SJSA1 (cell line): ENCODE measurements at regions not wholly inside any gene's neighbourhood (a gene's known extent, or its start where the extent isn't known, plus 50 kb on each side); places are given as distances from the start of the nearest gene placed in this dataset.
"Not testable (repeated sequence)": the region's sequence is repeated elsewhere in the genome, so short reads cannot be mapped to it uniquely, and the experiment has no call there.

Source experiments
- DNase-seq, 2 experiments: peaks; one replicate each; pipeline ENCODE4 v3.0.0-alpha.2; 2015 to 2020; ENCODE audit warnings: low spot score in 2 of 2, low read depth in 1 of 2
- H3K27ac ChIP-seq: fragments of 250-450 bp; sonication (Bioruptor Pico); 2 replicates; pipeline ENCODE4 v1.5.1; 2020; ENCODE audit warnings: mild to moderate bottlenecking, moderate library complexity
- H3K27me3 ChIP-seq: fragments of 250-450 bp; sonication (Bioruptor Pico); replicated peaks from 2 replicates; pipeline ENCODE4 v1.5.1; 2020; ENCODE audit warnings: mild to moderate bottlenecking, moderate library complexity
- H3K36me3 ChIP-seq: fragments of 250-450 bp; sonication (Bioruptor Pico); 2 replicates; pipeline ENCODE4 v1.5.1; 2020; ENCODE audit warnings: mild to moderate bottlenecking
- H3K4me1 ChIP-seq: fragments of 250-450 bp; sonication (Bioruptor Pico); replicated peaks from 2 replicates; pipeline ENCODE4 v1.6.1; 2021; ENCODE audit warnings: mild to moderate bottlenecking
- H3K4me3 ChIP-seq: fragments of 250-450 bp; sonication (Bioruptor Pico); 2 replicates; pipeline ENCODE4 v1.5.1; 2020; ENCODE audit warnings: mild to moderate bottlenecking
- H3K9me3 ChIP-seq: fragments of 250-450 bp; sonication (Bioruptor Pico); replicated peaks from 2 replicates; pipeline ENCODE4 v1.5.1; 2020; ENCODE audit warnings: mild to moderate bottlenecking

DNA sequence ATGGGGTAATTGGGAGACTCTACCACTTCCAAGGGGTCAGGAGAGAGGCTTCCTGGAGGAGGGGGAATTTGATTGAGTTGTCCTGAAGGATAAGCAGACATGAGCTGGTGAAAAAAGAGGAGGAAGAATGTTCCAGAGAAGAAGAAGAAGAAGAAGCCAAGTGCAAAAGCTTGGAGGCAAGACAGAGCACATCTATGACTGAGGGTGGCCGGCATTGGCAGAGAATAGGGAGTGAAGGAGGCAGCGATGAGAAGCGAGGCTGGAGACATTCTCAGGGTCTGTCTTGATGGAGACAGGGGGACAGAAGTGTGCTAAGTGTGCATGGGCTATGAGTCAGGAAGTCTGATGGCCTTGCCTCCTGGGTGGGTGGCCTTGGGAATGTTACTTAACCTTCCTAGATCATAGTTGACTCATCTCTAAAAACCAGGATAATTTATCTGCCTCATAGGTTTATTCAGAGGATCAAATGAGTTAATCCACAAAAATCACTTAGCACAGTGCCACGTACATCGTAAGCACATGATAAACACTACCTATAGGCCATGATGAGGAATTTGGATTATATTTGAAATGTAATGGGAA lies 171.7 kb downstream of the ABCC12 start:
- H3K4me3 ChIP-seq = no peak overlapping the region
- no peaks in the 10 kb centered on the region for H3K4me1 ChIP-seq
- H3K36me3 ChIP-seq = no peaks in the 10 kb centered on the region
- no peak overlapping the region for H3K27ac ChIP-seq
- peak in 1 of 2 experiments; percentile 15 for DNase-seq
- H3K27me3 ChIP-seq = no peaks in the 10 kb centered on the region
- no peaks in the 10 kb centered on the region for H3K9me3 ChIP-seq

DNA sequence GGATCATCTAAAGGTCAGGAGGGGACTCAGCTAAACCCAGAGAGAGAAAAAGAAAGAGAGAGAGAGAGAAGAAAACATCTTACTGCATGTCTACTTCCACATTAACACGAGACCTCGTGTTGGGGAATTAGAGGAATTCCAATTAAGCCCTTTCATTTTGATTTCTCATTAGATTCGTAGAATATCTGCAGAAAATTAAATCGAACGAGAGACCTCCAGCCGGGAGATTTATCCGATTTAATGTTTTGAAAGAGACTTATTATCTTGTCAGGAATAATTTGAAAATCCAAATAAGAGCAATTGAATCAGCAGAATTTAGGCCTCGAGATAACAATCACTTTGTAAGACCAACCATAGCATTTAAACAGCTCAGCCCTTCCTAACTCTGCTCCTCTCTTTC lies 175.6 kb downstream of the ABCC12 start:
- Histone ChIP-seq H3K36me3 (no peaks in the 10 kb centered on the region), H3K4me3 (no peak overlapping the region), H3K27ac (no peak overlapping the region), H3K9me3 (no peaks in the 10 kb centered on the region), H3K27me3 (no peaks in the 10 kb centered on the region), H3K4me1 (no peaks in the 10 kb centered on the region)
- DNase-seq = no peak

DNA sequence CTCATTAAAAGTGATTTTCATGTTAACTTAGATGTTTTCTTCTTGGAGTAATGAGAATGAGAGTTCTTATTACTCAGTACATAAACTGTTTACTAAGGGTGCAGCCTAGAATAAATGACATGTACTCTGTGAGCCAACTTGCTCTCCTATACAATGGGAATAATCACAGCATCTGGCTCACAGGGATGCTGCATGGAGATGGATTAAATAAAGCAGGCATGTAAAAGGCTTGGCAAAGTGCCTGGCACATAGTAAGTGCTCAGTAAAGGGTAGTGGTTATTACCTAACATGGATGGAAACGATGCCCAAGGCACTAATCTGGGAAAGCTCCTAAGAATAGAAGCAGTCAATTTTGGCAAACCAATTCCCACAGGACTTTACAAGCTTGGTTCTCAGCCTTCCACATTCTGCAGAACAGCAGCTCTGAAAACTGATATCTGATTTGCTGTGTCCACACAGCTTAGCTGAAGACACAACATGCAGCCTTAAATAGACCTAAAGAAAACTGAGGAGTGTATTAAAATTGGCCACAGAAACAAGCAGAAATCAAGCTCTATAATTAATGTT lies 176.1 kb downstream of the ABCC12 start:
- Histone ChIP-seq H3K36me3 (no peaks in the 10 kb centered on the region), H3K4me1 (no peaks in the 10 kb centered on the region), H3K9me3 (no peaks in the 10 kb centered on the region), H3K27me3 (no peaks in the 10 kb centered on the region), H3K4me3 (no peak overlapping the region), H3K27ac (no peak overlapping the region)
- no peak for DNase-seq

DNA sequence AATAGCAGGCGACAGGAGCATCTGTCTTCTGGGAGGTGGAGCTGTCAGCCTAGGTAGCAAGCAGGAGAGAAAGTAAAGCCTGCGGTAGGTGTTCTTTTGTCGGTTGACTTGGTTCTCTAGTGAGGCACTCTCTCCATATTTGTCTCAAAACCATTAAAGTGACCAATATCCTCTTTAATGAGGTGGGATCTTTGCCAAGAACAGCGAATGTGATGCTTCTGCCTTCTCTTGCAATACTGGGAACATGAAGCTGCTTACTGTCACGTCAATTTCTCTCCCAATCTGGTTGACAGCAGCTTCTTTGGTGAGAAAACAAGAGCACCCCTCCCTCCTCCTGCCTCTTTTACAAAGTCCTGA lies 176.7 kb downstream of the ABCC12 start:
- Histone ChIP-seq H3K27me3 (no peaks in the 10 kb centered on the region), H3K27ac (no peak overlapping the region), H3K9me3 (no peaks in the 10 kb centered on the region), H3K4me1 (no peaks in the 10 kb centered on the region), H3K36me3 (no peaks in the 10 kb centered on the region), H3K4me3 (no peak overlapping the region)
- no peak for DNase-seq

DNA sequence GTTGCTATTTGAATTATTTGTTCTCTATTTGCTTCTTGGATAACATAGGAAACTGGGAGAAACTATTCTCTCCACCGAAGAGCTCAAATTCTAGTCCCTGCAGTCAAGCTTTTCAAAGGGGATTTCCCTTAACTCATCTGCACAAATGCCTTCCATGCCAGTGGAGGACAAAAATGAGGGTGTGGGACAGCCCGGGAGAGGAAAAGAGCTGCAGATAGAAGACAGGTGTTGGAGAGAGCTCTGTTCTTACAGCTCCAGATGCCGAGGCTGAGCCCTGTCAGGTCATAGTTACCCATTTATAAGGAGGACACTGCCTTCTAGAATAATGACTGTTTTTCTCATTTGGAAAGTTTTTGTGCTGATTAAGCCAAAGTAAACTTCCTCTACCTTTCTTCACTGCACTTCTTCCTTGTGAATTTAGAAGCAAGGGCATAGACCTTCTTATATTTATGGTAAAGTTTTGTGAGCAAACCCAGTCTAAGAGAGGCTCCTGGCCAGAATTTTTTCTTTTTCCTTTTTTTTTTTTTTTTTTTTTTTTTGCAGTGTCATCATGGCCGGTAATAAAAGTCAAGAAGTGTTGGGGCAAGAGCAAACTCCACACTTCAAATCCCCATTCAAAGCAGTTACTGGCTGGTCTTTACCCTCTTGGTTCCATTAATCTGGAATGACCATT lies 177.2 kb downstream of the ABCC12 start:
- no peaks in the 10 kb centered on the region for H3K36me3 ChIP-seq
- no peak for DNase-seq
- no peaks in the 10 kb centered on the region for H3K4me1 ChIP-seq
- H3K4me3 ChIP-seq = no peak overlapping the region
- H3K9me3 ChIP-seq = no peaks in the 10 kb centered on the region
- no peak overlapping the region for H3K27ac ChIP-seq
- H3K27me3 ChIP-seq = no peaks in the 10 kb centered on the region

DNA sequence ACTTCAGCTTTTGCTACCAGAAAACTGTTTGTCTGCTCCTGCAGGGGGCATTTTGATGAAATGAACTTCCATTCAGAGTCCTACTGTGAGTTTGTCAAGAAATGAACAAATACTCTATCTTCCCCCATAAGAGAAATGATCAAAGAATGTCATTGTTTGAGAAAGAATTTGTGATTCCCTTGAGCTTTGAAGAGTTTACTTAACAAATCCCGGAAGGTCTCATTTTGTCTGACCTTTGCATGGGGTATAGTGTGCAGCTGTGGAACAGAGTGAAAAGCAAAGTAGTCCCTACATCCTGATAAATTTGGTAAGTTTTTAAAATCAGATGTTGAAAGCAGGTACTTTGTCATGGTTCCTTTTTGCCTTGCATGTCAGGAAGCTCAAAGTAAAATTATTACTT lies 178.0 kb downstream of the ABCC12 start:
- Histone ChIP-seq H3K4me1 (no peaks in the 10 kb centered on the region), H3K27ac (no peak overlapping the region), H3K4me3 (no peak overlapping the region), H3K36me3 (no peaks in the 10 kb centered on the region), H3K9me3 (no peaks in the 10 kb centered on the region), H3K27me3 (no peaks in the 10 kb centered on the region)
- DNase-seq = no peak

DNA sequence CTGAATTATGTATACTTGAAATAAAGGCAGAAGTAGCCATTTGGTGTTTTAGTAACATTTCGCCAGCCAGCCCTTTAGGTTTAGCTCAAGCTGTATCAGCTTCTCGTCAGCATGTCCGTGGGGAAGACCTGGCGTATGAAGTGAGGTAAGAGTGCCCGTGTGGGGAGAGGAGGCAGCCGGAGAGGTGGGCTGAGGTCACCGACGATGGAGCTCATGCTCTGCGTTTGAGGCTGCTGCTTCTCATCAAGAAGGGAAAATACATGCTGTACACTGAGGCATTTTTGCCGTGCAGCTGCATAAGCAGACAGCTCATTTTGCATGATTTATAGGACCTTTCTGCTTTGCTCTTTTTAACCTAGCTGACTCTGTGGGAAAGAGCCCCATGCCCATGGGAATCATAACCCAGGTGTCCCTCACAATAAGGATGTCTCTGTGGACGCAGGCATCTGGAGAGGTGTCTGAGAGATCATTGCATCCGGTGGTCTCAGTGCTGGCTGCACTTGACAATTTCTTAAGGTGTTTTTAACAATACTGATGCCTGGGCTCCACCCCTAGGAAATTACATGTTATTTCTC lies 179.1 kb downstream of the ABCC12 start:
- Histone ChIP-seq H3K9me3 (no peaks in the 10 kb centered on the region), H3K36me3 (no peaks in the 10 kb centered on the region), H3K27me3 (no peaks in the 10 kb centered on the region), H3K4me3 (no peak overlapping the region), H3K4me1 (no peaks in the 10 kb centered on the region), H3K27ac (no peak overlapping the region)
- DNase-seq = no peak

DNA sequence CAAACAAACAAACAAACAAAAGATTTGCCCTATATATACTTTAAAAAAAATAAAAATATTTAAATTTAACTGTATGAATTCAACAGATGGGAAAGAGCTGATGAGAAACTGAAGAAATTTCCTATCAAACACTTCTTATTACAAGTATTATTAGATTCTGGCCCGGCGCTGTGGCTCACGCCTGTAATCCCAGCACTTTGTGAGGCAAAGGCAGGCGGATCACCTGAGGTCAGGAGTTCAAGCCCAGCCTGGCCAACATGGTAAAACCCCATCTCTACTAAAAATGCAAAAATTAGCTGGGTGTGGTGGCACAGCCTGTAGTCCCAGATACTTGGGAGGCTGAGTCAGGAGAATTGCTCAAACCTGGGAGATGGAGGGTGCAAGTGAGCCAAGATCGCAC lies 180.8 kb downstream of the ABCC12 start:
- not testable (repeated sequence) for H3K36me3 ChIP-seq, DNase-seq, H3K4me3 ChIP-seq, H3K9me3 ChIP-seq, H3K4me1 ChIP-seq, H3K27me3 ChIP-seq, H3K27ac ChIP-seq

DNA sequence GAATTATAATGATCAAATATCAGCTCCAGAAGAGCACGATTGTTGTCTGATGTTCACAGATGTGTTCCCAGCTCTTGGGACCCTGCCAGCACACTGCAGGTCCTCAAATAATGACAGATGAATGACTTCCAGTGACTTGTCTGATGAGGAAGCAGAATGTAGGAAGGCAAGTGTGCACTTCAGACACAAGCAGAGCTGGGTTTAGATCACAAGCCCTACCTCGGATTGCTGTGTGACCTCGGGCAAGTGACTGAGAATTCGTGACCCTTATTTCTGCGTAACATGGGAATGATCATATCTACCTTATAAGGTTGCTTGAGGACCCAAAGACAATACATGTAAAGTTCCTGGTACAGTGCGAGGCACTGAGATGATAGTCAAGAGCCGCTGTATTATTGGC lies 182.2 kb downstream of the ABCC12 start:
- no peak for DNase-seq
- Histone ChIP-seq H3K4me3 (no peak overlapping the region), H3K4me1 (no peaks in the 10 kb centered on the region), H3K36me3 (no peaks in the 10 kb centered on the region), H3K27ac (no peak overlapping the region), H3K27me3 (no peaks in the 10 kb centered on the region), H3K9me3 (no peaks in the 10 kb centered on the region)

DNA sequence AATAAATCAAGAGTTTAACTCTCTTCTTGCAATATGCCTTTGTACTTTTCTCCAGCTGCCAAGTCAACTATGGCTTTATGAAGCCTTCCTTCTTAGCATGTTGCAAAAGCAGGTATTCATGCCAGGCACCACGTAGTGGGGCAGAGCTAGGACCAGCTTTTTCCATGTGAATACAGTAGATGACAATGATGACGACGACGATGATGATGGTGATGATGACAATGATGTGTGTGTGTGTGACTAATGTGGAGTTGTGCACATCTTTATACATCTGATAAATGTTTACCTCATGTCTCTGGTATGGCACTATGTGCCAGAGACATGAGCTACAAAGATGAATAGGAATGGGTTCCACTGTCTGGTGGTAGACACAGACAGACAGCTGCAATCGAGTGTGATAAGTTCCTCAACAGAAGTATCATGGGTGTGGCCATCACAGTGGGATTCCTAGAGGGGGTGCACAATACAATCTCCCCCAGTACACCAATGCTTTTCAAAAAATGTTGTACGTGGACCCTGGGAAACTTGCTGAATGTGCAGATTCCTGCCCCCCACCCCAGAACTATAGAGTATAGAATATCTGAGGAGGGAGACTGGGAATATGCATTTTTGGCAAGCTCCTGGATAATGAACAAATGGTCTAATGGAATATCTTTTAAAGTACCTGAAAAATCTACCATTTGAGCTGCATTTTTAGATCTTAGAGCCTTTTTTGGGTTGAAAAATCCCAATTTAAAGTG lies 183.4 kb downstream of the ABCC12 start:
- H3K9me3 ChIP-seq = no peaks in the 10 kb centered on the region
- no peaks in the 10 kb centered on the region for H3K27me3 ChIP-seq
- no peaks in the 10 kb centered on the region for H3K4me1 ChIP-seq
- H3K36me3 ChIP-seq = no peaks in the 10 kb centered on the region
- no peak overlapping the region for H3K27ac ChIP-seq
- no peak for DNase-seq
- H3K4me3 ChIP-seq = no peak overlapping the region

DNA sequence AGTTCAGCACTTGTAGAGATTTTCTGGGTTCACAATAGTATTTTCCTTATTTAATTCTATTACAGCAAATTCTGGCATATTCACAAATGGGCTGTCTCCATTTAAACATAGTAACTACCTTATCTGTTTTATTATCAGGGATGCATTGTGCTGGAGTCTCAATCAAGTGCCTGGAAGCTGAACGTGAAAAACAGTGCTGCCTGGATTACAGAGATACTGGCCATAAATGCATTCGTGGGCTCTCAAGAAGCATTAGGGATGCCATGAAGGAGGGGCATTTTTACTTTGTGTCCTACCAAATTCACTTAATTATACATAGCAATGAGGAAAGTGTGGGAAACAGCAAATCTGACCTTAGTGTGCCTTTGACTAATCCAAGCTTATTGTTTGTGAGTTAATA lies 184.6 kb downstream of the ABCC12 start:
- no peak overlapping the region for H3K27ac ChIP-seq
- DNase-seq = no peak

DNA sequence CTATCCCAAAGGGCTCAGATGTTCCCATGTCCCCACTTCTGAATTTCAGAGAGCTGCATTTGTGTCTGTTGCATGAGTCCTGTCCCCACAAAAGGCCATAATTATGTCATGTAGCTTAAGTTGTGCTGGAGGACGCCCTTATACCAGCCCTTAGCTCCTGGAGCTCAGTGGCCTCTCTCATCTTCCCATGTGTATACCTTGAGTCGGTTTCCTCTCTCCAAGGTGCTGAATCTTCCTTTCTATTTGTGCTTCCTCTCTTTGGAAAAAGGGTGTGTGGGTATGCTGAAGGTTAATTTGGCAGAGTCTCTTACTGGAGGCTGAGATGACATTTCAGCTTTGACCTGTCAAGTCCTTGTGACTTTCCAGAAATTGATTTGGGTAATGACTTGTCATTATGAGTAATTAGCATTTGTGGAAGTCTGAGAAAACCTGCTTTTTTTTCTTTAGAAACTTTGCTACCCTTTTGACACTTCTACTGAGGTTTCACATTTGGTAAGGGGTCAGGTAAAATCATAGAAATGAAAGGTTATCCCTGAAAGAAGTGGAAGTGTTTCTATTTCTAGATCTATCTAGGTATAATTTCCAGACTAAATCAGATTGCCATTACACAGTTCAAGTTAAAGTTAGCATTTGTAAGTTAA lies 185.4 kb downstream of the ABCC12 start:
- Histone ChIP-seq H3K27me3 (no peaks in the 10 kb centered on the region), H3K4me3 (no peak overlapping the region), H3K4me1 (no peaks in the 10 kb centered on the region), H3K9me3 (no peaks in the 10 kb centered on the region), H3K36me3 (no peaks in the 10 kb centered on the region), H3K27ac (no peak overlapping the region)
- DNase-seq = peak in 1 of 2 experiments; percentile 9

More for the DNA sequence above, 184.6 kb downstream of the ABCC12 start:
- H3K4me3 ChIP-seq = no peak overlapping the region
- H3K27me3 ChIP-seq = no peaks in the 10 kb centered on the region
- no peaks in the 10 kb centered on the region for H3K4me1 ChIP-seq
- no peaks in the 10 kb centered on the region for H3K36me3 ChIP-seq
- no peaks in the 10 kb centered on the region for H3K9me3 ChIP-seq

DNA sequence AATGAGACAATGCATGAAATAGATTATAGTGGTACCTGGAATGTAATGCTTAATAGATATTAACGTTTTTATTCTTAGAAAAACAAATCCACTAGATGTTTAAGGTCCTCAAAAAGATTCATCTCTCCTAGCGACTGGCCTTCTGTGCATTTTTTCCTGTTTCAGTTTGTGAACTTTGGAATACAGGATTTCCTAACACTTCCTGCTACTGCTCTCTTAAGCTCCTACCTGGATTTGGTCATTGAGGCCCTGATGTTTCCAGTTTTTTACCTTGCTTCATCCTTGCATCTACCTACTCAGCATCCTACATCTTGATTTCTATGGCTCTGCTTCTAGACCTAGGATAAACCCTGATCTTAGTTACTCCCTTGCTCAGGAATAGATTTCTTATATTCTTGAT lies 188.4 kb downstream of the ABCC12 start:
- Histone ChIP-seq H3K36me3 (no peaks in the 10 kb centered on the region), H3K27ac (no peak overlapping the region), H3K4me1 (no peaks in the 10 kb centered on the region), H3K27me3 (no peaks in the 10 kb centered on the region; the same call in 1 of the 2 replicates), H3K9me3 (no peaks in the 10 kb centered on the region), H3K4me3 (no peak overlapping the region)
- DNase-seq = no peak
